GM18508 (cell line): ENCODE measurements at regions not wholly inside any gene's neighbourhood (a gene's known extent, or its start where the extent isn't known, plus 50 kb on each side); places are given as distances from the start of the nearest gene placed in this dataset.

Source experiments
- ATAC-seq: cut with Tn5 transposase; IDR thresholded peaks from one replicate; pipeline ENCODE4 v1.9.1; 2021; ENCODE audit warnings: moderate number of reproducible peaks; ENCODE audit not compliant: insufficient read depth, unreplicated experiment

DNA sequence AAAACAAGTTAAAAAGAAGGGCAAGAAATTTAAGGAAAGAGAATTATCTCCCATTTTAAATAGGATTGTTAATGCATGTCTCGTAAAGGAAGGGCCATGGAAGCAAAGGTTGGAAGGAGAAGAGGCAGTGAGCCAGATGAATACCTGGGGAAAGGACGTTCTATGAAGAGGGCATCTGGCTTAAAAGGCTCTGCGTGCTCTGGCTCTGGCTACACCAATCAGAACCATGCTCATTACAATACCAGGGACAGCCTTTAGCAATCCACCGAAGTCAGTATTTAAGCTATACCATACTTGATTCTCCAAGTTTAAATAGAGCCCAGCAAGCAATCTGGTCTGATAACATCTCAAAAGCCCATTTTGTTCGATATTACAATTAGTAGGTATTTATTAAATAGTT is 58.5 kb upstream of the C1orf87 start:
- no peak for ATAC-seq

- no peak for ATAC-seq
Measured at GRCh38 chr1:60130703-60131102, 57.1 kb upstream of the C1orf87 start.

- no peak for ATAC-seq
Measured at GRCh38 chr1:60129911-60130310, 56.3 kb upstream of the C1orf87 start.

GRCh38 chr1:60126723-60127122 is 53.2 kb upstream of the C1orf87 start:
- ATAC-seq = no peak
